ENCODE measurements at regions not wholly inside any gene's neighbourhood (a gene's known extent, or its start where the extent isn't known, plus 50 kb on each side); places are given as distances from the start of the nearest gene placed in this dataset.

GRCh38 chr18:51447351-51448342, 250.2 kb upstream of the MEX3C start:
- Histone ChIP-seq H3K4me1 (no peaks in the 10 kb centered on the region), H3K4me3 (no peak overlapping the region), H3K27me3 (no peaks in the 10 kb centered on the region), H3K36me3 (no peaks in the 10 kb centered on the region), H3K27ac (no peak overlapping the region), H3K4me2 (no peak overlapping the region), H3K9ac (no peak overlapping the region), H3K9me3 (replicated peaks in 1 of 11) (no peaks in the 10 kb centered on the region), H4K20me1 (no peaks in the 10 kb centered on the region)
- no peak for TF ChIP-seq Cebpa-rat (IDR thresholded peaks at IDR 0.05)

GRCh38 chr18:51448949-51449348, 251.5 kb upstream of the MEX3C start:
- no peaks in the 10 kb centered on the region for H4K20me1 ChIP-seq
- H3K9me3 ChIP-seq (replicated peaks in 1 of 11): no peaks in the 10 kb centered on the region
- H3K9ac ChIP-seq: no peak overlapping the region
- no peaks in the 10 kb centered on the region for H3K36me3 ChIP-seq
- H3K27me3 ChIP-seq: no peaks in the 10 kb centered on the region
- no peak for TF ChIP-seq Cebpa-rat (IDR thresholded peaks at IDR 0.05)
- H3K4me3 ChIP-seq: no peak overlapping the region
- H3K4me2 ChIP-seq: no peak overlapping the region
- H3K27ac ChIP-seq: no peak overlapping the region
- H3K4me1 ChIP-seq: no peaks in the 10 kb centered on the region

GRCh38 chr18:51453594-51453993, 256.1 kb upstream of the MEX3C start:
- H3K9ac ChIP-seq: no peak overlapping the region
- H4K20me1 ChIP-seq: no peaks in the 10 kb centered on the region
- no peak overlapping the region for H3K4me3 ChIP-seq
- H3K27ac ChIP-seq: no peak overlapping the region
- H3K36me3 ChIP-seq: no peaks in the 10 kb centered on the region
- H3K4me2 ChIP-seq: no peak overlapping the region
- H3K9me3 ChIP-seq (replicated peaks in 1 of 11): 0 out of 22 replicates have a peak, but pooled peaks cover 0 to 5% (median 0%) of the 10 kb centered on the region in 11 experiments
- TF ChIP-seq Cebpa-rat (IDR thresholded peaks at IDR 0.05): no peak
- H3K4me1 ChIP-seq: no peaks in the 10 kb centered on the region
- no peaks in the 10 kb centered on the region for H3K27me3 ChIP-seq

- TF ChIP-seq Cebpa-rat (IDR thresholded peaks at IDR 0.05): no peak
- no peak overlapping the region for H3K27ac ChIP-seq
Measured at GRCh38 chr18:51458861-51459260, 261.4 kb upstream of the MEX3C start.

GRCh38 chr18:51461956-51462355, 264.5 kb upstream of the MEX3C start:
- Histone ChIP-seq H4K20me1 (no peaks in the 10 kb centered on the region), H3K36me3 (no peaks in the 10 kb centered on the region), H3K27ac (no peak overlapping the region), H3K4me2 (no peak overlapping the region), H3K27me3 (no peaks in the 10 kb centered on the region), H3K9ac (no peak overlapping the region), H3K4me3 (no peak overlapping the region), H3K9me3 (replicated peaks in 1 of 11) (no peaks in the 10 kb centered on the region), H3K4me1 (no peaks in the 10 kb centered on the region)
- TF ChIP-seq Cebpa-rat (IDR thresholded peaks at IDR 0.05): no peak

More at GRCh38 chr18:51458861-51459260, 261.4 kb upstream of the MEX3C start:
- Histone ChIP-seq H3K27me3 (no peaks in the 10 kb centered on the region), H3K4me3 (no peak overlapping the region), H3K9me3 (replicated peaks in 1 of 11) (0 out of 22 replicates have a peak, but pooled peaks cover 0 to 5% (median 0%) of the 10 kb centered on the region in 11 experiments), H3K4me2 (no peak overlapping the region), H4K20me1 (no peaks in the 10 kb centered on the region), H3K4me1 (no peaks in the 10 kb centered on the region), H3K9ac (no peak overlapping the region), H3K36me3 (no peaks in the 10 kb centered on the region)

GRCh38 chr18:51463483-51464136, 266.1 kb upstream of the MEX3C start:
- H4K20me1 ChIP-seq: no peaks in the 10 kb centered on the region
- no peak for TF ChIP-seq Cebpa-rat (IDR thresholded peaks at IDR 0.05)

GRCh38 chr18:51478908-51479307, 281.4 kb upstream of the MEX3C start:
- no peak overlapping the region for H3K27ac ChIP-seq
- no peaks in the 10 kb centered on the region for H3K36me3 ChIP-seq
- H3K27me3 ChIP-seq: no peaks in the 10 kb centered on the region
- no peaks in the 10 kb centered on the region for H3K4me1 ChIP-seq
- no peak overlapping the region for H3K4me3 ChIP-seq
- TF ChIP-seq Cebpa-rat (IDR thresholded peaks at IDR 0.05): no peak
- no peaks in the 10 kb centered on the region for H4K20me1 ChIP-seq
- no peaks in the 10 kb centered on the region for H3K9me3 ChIP-seq (replicated peaks in 1 of 11)
- no peak overlapping the region for H3K4me2 ChIP-seq
- no peak overlapping the region for H3K9ac ChIP-seq

More at GRCh38 chr18:51463483-51464136, 266.1 kb upstream of the MEX3C start:
- Histone ChIP-seq H3K9ac (no peak overlapping the region), H3K36me3 (no peaks in the 10 kb centered on the region), H3K27me3 (no peaks in the 10 kb centered on the region), H3K4me3 (no peak overlapping the region), H3K9me3 (replicated peaks in 1 of 11) (0 out of 22 replicates have a peak, but pooled peaks cover 0 to 4% (median 0%) of the 10 kb centered on the region in 11 experiments), H3K4me2 (no peak overlapping the region), H3K27ac (no peak overlapping the region), H3K4me1 (no peaks in the 10 kb centered on the region)

- no peak overlapping the region for H3K4me2 ChIP-seq
- H3K27ac ChIP-seq: no peak overlapping the region
- H3K36me3 ChIP-seq: no peaks in the 10 kb centered on the region
- no peak overlapping the region for H3K9ac ChIP-seq
- TF ChIP-seq Cebpa-rat (IDR thresholded peaks at IDR 0.05): no peak
- H3K27me3 ChIP-seq: no peaks in the 10 kb centered on the region
- no peak overlapping the region for H3K4me3 ChIP-seq
- no peaks in the 10 kb centered on the region for H3K4me1 ChIP-seq
- H4K20me1 ChIP-seq: no peaks in the 10 kb centered on the region
- no peaks in the 10 kb centered on the region for H3K9me3 ChIP-seq (replicated peaks in 1 of 11)
Measured at GRCh38 chr18:51479736-51480135, 282.3 kb upstream of the MEX3C start.

- Histone ChIP-seq H3K4me1 (no peaks in the 10 kb centered on the region), H3K36me3 (no peaks in the 10 kb centered on the region), H4K20me1 (no peaks in the 10 kb centered on the region), H3K9ac (no peak overlapping the region), H3K9me3 (replicated peaks in 1 of 11) (no peaks in the 10 kb centered on the region), H3K4me2 (no peak overlapping the region), H3K27me3 (no peaks in the 10 kb centered on the region), H3K4me3 (no peak overlapping the region), H3K27ac (no peak overlapping the region)
- TF ChIP-seq Cebpa-rat (IDR thresholded peaks at IDR 0.05): no peak
Measured at GRCh38 chr18:51480407-51481261, 283.2 kb upstream of the MEX3C start.
